Panc1 (cell line): ENCODE measurements at regions not wholly inside any gene's neighbourhood (a gene's known extent, or its start where the extent isn't known, plus 50 kb on each side); places are given as distances from the start of the nearest gene placed in this dataset.

Experiments used
- ATAC-seq: fragments of 200-7000 bp; cut with Tn5 transposase; 2 replicates; pipeline ENCODE4 v1.9.1; 2020; ENCODE audit warnings: mild to moderate bottlenecking, moderate library complexity
- BruUV-seq: library from RNA; stranded (reverse); fragments of 400-500 nt; replicated peaks from 2 replicates; lab custom pipeline; 2021; lab: Mats Ljungman, UMichigan
- CTCF ChIA-PET: fragments of 300-600 bp; sonication (Branson Sonifier 250); formaldehyde crosslinking; loops from one replicate; lab custom pipeline; 2022; ENCODE audit warnings: antibody characterized with exemption; lab: Charles Lee
- POLR2A ChIA-PET: fragments of 300-600 bp; sonication (Branson Sonifier 250); formaldehyde crosslinking; loops from one replicate; lab custom pipeline; 2022; ENCODE audit warnings: antibody characterized with exemption; lab: Charles Lee
- DNase-seq: peaks from one replicate; pipeline ENCODE4 v3.0.0-alpha.2; 2010; ENCODE audit warnings: low read depth, low spot score
- H3K27ac ChIP-seq: 2 replicates; pipeline ENCODE4 v1.5.1; 2011; ENCODE audit warnings: mild to moderate bottlenecking, low read length, inconsistent platforms
- H3K27me3 ChIP-seq: fragments of 200-500 bp; sonication (Bioruptor generic); 2 replicates; pipeline ENCODE4 v1.6.0; 2014; ENCODE audit warnings: low read length, inconsistent platforms; ENCODE audit not compliant: control insufficient read depth, insufficient read depth
- H3K36me3 ChIP-seq: fragments of 200-500 bp; sonication (Bioruptor generic); 2 replicates; pipeline ENCODE4 v1.5.1; 2014; ENCODE audit warnings: inconsistent platforms, mild to moderate bottlenecking, low read length, moderate library complexity; ENCODE audit not compliant: control insufficient read depth, insufficient read depth
- H3K4me1 ChIP-seq: 2 replicates; pipeline ENCODE4 v1.5.1; 2011; ENCODE audit warnings: inconsistent platforms, mild to moderate bottlenecking, low read length, moderate library complexity; ENCODE audit not compliant: control insufficient read depth, insufficient read depth
- H3K4me3 ChIP-seq, 2 experiments: 2 replicates each; pipeline ENCODE4 v1.5.1; 2011 to 2012; ENCODE audit warnings: low read depth in 2 of 2, low read length in 2 of 2, mild to moderate bottlenecking in 2 of 2, inconsistent platforms in 1 of 2, moderate library complexity in 1 of 2
- H3K9me3 ChIP-seq: fragments of 200-500 bp; sonication (Bioruptor generic); 2 replicates; pipeline ENCODE4 v1.5.1; 2014; ENCODE audit warnings: low read depth, mild to moderate bottlenecking, inconsistent platforms, low read length, moderate library complexity; ENCODE audit not compliant: control insufficient read depth, insufficient read depth
- CTCF ChIP-seq: fragments of 450-650 bp; IDR thresholded peaks from 2 replicates; pipeline ENCODE4 v1.5.1; 2017; ENCODE audit warnings: mild to moderate bottlenecking
- POLR2AphosphoS5 ChIP-seq: IDR thresholded peaks from 2 replicates; pipeline ENCODE4 v1.6.1; 2012; ENCODE audit warnings: mild to moderate bottlenecking, low read depth, low read length, moderate library complexity
- REST ChIP-seq, 2 experiments: IDR thresholded peaks; 2 replicates each; pipeline ENCODE4 v1.6.1; 2011 to 2012; ENCODE audit warnings: low read depth in 2 of 2, control low read depth in 1 of 2, low read length in 1 of 2, mild to moderate bottlenecking in 1 of 2, moderate library complexity in 1 of 2; ENCODE audit not compliant: insufficient read depth in 1 of 2
- SIN3A ChIP-seq: IDR thresholded peaks from 2 replicates; pipeline ENCODE4 v1.6.1; 2012; ENCODE audit warnings: low read depth, mild to moderate bottlenecking, low read length, moderate library complexity, borderline replicate concordance; ENCODE audit not compliant: insufficient read depth
- TCF7L2 ChIP-seq: IDR thresholded peaks from 2 replicates; pipeline ENCODE4 v1.6.1; 2011; ENCODE audit warnings: mild to moderate bottlenecking, low read depth, low read length, inconsistent platforms
- in situ Hi-C: cut with HindIII; loops from 2 replicates; pipeline ENCODE4 v1.10.0; 2016; ENCODE audit warnings: low sequenced_read_pairs, low pct_unique_long_range_greater_than_20kb
- intact Hi-C: fragments of 100-400 bp; cut with micrococcal nuclease; formaldehyde crosslinking; loops from one replicate; pipeline ENCODE4 v1.10.0; 2022; ENCODE audit not compliant: unreplicated experiment

- ATAC-seq: no peak
- TF ChIP-seq CTCF: no peak
- no peaks in the 10 kb centered on the region for H3K9me3 ChIP-seq
- ChIA-PET POLR2A (no interaction called here), CTCF (no interaction called here)
- in situ Hi-C loops (no loop called here), intact Hi-C loops (no loop called here)
- no peak overlapping the region for H3K27ac ChIP-seq
- H3K4me1 ChIP-seq: no peaks in the 10 kb centered on the region
- no peaks in the 10 kb centered on the region for H3K27me3 ChIP-seq
- H3K4me3 ChIP-seq: no peak overlapping the region
- no peaks in the 10 kb centered on the region for H3K36me3 ChIP-seq
- no peak for DNase-seq
- BruUV-seq: no TSS peak
Measured at GRCh38 chr7:120184866-120185265, 88.1 kb upstream of the KCND2 start.

- BruUV-seq: no TSS peak
- no peaks in the 10 kb centered on the region for H3K36me3 ChIP-seq
- in situ Hi-C loops (no loop called here), intact Hi-C loops (no loop called here)
- H3K4me3 ChIP-seq: no peak overlapping the region
- POLR2A ChIA-PET: no interaction called here
- ATAC-seq (no peak), DNase-seq (no peak)
- no peaks in the 10 kb centered on the region for H3K4me1 ChIP-seq
- H3K27me3 ChIP-seq: no peaks in the 10 kb centered on the region
- TF ChIP-seq CTCF (no peak), POLR2AphosphoS5 (no peak), REST (IDR thresholded peaks at IDR 0.05; ENCODE audit: insufficient read depth in 1 of 2, low read depth in 2 of 2, low read length in 1 of 2) (no peak), TCF7L2 (no peak), SIN3A (no peak)
- no peaks in the 10 kb centered on the region for H3K9me3 ChIP-seq
- CTCF ChIA-PET: no interaction called here
- H3K27ac ChIP-seq: no peak overlapping the region
Measured at GRCh38 chr7:120185940-120186682, 86.9 kb upstream of the KCND2 start.
